GM12878 (cell line): ENCODE measurements at regions not wholly inside any gene's neighbourhood (a gene's known extent, or its start where the extent isn't known, plus 50 kb on each side); places are given as distances from the start of the nearest gene placed in this dataset.

ENCODE experiments used
- ATAC-seq: fragments of 200-7000 bp; cut with Tn5 transposase; 3 replicates; pipeline ENCODE4 v1.9.1; 2020; ENCODE audit warnings: mild to moderate bottlenecking, moderate library complexity
- BruUV-seq: library from RNA; stranded (reverse); fragments of 400-500 nt; replicated peaks from 2 replicates; lab custom pipeline; 2021; lab: Mats Ljungman, UMichigan
- CTCF ChIA-PET: fragments of 300-600 bp; sonication (Branson Sonifier 250); formaldehyde crosslinking; extraction: SDS; loops from one replicate; lab custom pipeline; 2021; ENCODE audit warnings: inconsistent platforms; lab: Yijun Ruan, JAX
- POLR2A ChIA-PET: fragments of 350-600 bp; formaldehyde crosslinking; extraction: SDS; loops from one replicate; lab custom pipeline; 2021; ENCODE audit warnings: inconsistent platforms; lab: Charles Lee
- RAD21 ChIA-PET: fragments of 300-600 bp; sonication (Branson Sonifier 250); formaldehyde crosslinking; loops from one replicate; lab custom pipeline; 2023; ENCODE audit warnings: antibody characterized with exemption; ENCODE audit not compliant: unreplicated experiment; lab: Charles Lee
- SMC1A ChIA-PET: fragments of 300-600 bp; sonication (Branson Sonifier 250); formaldehyde crosslinking; loops from one replicate; lab custom pipeline; 2023; ENCODE audit not compliant: unreplicated experiment, uncharacterized antibody; lab: Charles Lee
- DNase-seq: peaks from one replicate; pipeline ENCODE4 v3.0.0-alpha.2; 2011; ENCODE audit warnings: low read depth, low spot score
- FAIRE-seq: peaks from 3 replicates; lab custom pipeline; 2011; peaks lifted over from hg19 to GRCh38; lab: Jason Lieb, UNC
- H2AFZ ChIP-seq: 2 replicates; pipeline ENCODE4 v1.6.0; 2011; ENCODE audit warnings: low read depth, low read length, control low read depth; ENCODE audit not compliant: control insufficient read depth
- H3K27ac ChIP-seq: 2 replicates; pipeline ENCODE4 v1.5.1; 2011; ENCODE audit warnings: control low read depth; ENCODE audit not compliant: control insufficient read depth, insufficient read depth
- H3K27me3 ChIP-seq, 2 experiments: replicated peaks in 1 of 2; 2 replicates each; pipeline versions ENCODE4 v1.6.0 to v1.6.1; 2011; ENCODE audit warnings: low read length in 1 of 2; ENCODE audit not compliant: control insufficient read depth in 2 of 2, insufficient read depth in 2 of 2
- H3K36me3 ChIP-seq, 2 experiments: 2 replicates each; pipeline ENCODE4 v1.5.1; 2011; ENCODE audit warnings: low read length in 1 of 2; ENCODE audit not compliant: control insufficient read depth in 2 of 2, insufficient read depth in 2 of 2
- H3K4me1 ChIP-seq: 2 replicates; pipeline ENCODE4 v1.6.1; 2011; ENCODE audit warnings: mild to moderate bottlenecking, low read length, moderate library complexity, mixed read lengths; ENCODE audit not compliant: control insufficient read depth, insufficient read depth
- H3K4me2 ChIP-seq: 2 replicates; pipeline ENCODE4 v1.6.0; 2011; ENCODE audit warnings: control low read depth; ENCODE audit not compliant: control insufficient read depth, insufficient read depth
- H3K4me3 ChIP-seq: fragments of 200-600 bp; sonication (generic); 2 replicates; pipeline ENCODE4 v1.5.1; 2016
- H3K79me2 ChIP-seq: 2 replicates; pipeline ENCODE4 v1.6.0; 2011; ENCODE audit warnings: low read length; ENCODE audit not compliant: control insufficient read depth, insufficient read depth
- H3K9ac ChIP-seq: 2 replicates; pipeline ENCODE4 v1.8.0; 2011; ENCODE audit warnings: low read length, control low read depth, mixed read lengths; ENCODE audit not compliant: control insufficient read depth, insufficient read depth
- H3K9me3 ChIP-seq: replicated peaks from 3 replicates; pipeline ENCODE4 v1.5.1; 2011; ENCODE audit warnings: mild to moderate bottlenecking, low read length; ENCODE audit not compliant: control insufficient read depth, insufficient read depth
- H4K20me1 ChIP-seq: 2 replicates; pipeline ENCODE4 v1.6.0; 2011; ENCODE audit not compliant: control insufficient read depth, insufficient read depth
- CHD2 ChIP-seq: IDR thresholded peaks from 2 replicates; pipeline ENCODE4 v1.6.1; 2011; ENCODE audit warnings: low read depth, low read length, improper control_type of control experiment, borderline replicate concordance
- EP300 ChIP-seq, 2 experiments: fragments of 150-350 bp in 1 of 2; IDR thresholded peaks; 2 replicates each; pipeline ENCODE4 v1.6.1; 2011 to 2012; ENCODE audit warnings: low read depth in 2 of 2, low read length in 2 of 2, borderline replicate concordance in 1 of 2, improper control_type of control experiment in 1 of 2, inconsistent platforms in 1 of 2; ENCODE audit not compliant: control insufficient read depth in 1 of 2
- GATAD2B ChIP-seq: fragments of 450-650 bp; conservative IDR thresholded peaks from 2 replicates; pipeline ENCODE4 v1.6.1; 2017; ENCODE audit warnings: low read depth, mild to moderate bottlenecking, moderate library complexity
- MTA3 ChIP-seq: IDR thresholded peaks from 2 replicates; pipeline ENCODE4 v1.6.1; 2012; ENCODE audit warnings: low read length, inconsistent platforms, borderline replicate concordance
- PRDM15 ChIP-seq: fragments of 450-650 bp; formaldehyde crosslinking; IDR thresholded peaks from 2 replicates; pipeline ENCODE4 v1.4.0; 2020; ENCODE audit warnings: mild to moderate bottlenecking, moderate library complexity
- in situ Hi-C: fragments of 300-500 bp; cut with MboI; formaldehyde crosslinking; loops from 9 replicates; pipeline ENCODE4 v1.14.3; 2018; ENCODE audit warnings: mixed read lengths
- intact Hi-C: fragments of 100-400 bp; cut with micrococcal nuclease; formaldehyde crosslinking; loops from one replicate; pipeline ENCODE4 v1.14.2; 2022; ENCODE audit not compliant: unreplicated experiment

GRCh38 chr3:168156479-168156878, 60.8 kb upstream of the GOLIM4 start (continued):
- TF ChIP-seq GATAD2B, result no peak
- no peak for TF ChIP-seq CHD2
- no peak for TF ChIP-seq MTA3

- RAD21 ChIA-PET, result no interaction called here
- ATAC-seq, result no peak
- SMC1A ChIA-PET, result no interaction called here
- DNase-seq, result no peak
- Histone ChIP-seq H2AFZ (no peak overlapping the region), H3K4me2 (no peak overlapping the region), H3K4me1 (peaks cover 5% of the 10 kb centered on the region; the same call in 1 of the 2 replicates), H3K79me2 (no peaks in the 10 kb centered on the region), H3K9me3 (no peaks in the 10 kb centered on the region; the same call in 1 of the 3 replicates), H3K36me3 (no peaks in the 10 kb centered on the region)
- FAIRE-seq, result no peak
- in situ Hi-C loops, result no loop called here
- TF ChIP-seq PRDM15 (CRISPR knock-in tag), result no peak
- TF ChIP-seq EP300 (IDR thresholded peaks at IDR 0.05; ENCODE audit: borderline replicate concordance in 1 of 2, control insufficient read depth in 1 of 2, low read depth in 2 of 2, low read length in 2 of 2), result no peak
- TF ChIP-seq, all 136 proteins: peak for 0
- ChIA-PET POLR2A (no interaction called here), CTCF (interaction anchor here (2.4 kb wide), 1 partner anchor 103 kb away, joined by 11 read pairs; no protein-coding TSS in a partner anchor)
- H3K9ac ChIP-seq, result no peak overlapping the region
- H3K27me3 ChIP-seq, result no peaks in the 10 kb centered on the region
- intact Hi-C loops, result no loop called here
- no peaks in the 10 kb centered on the region for H4K20me1 ChIP-seq
- BruUV-seq, result no TSS peak
- H3K27ac ChIP-seq, result no peak overlapping the region
- H3K4me3 ChIP-seq, result no peak overlapping the region
Observed at GRCh38 chr3:168155303-168155702, 59.6 kb upstream of the GOLIM4 start.
